Keratinocyte (primary cell): ENCODE measurements at regions not wholly inside any gene's neighbourhood (a gene's known extent, or its start where the extent isn't known, plus 50 kb on each side); places are given as distances from the start of the nearest gene placed in this dataset.
"Not testable (repeated sequence)": the region's sequence is repeated elsewhere in the genome, so short reads cannot be mapped to it uniquely, and the experiment has no call there.

Source experiments
- DNase-seq: peaks from one replicate; pipeline ENCODE4 v3.0.0-alpha.2; 2011; ENCODE audit warnings: low read depth, missing footprints, low spot score
- FAIRE-seq: peaks from 2 replicates; lab custom pipeline; 2011; peaks lifted over from hg19 to GRCh38; lab: Jason Lieb, UNC
- H2AFZ ChIP-seq: 2 replicates; pipeline ENCODE4 v1.6.0; 2012; ENCODE audit warnings: low read length, control low read depth, inconsistent platforms; ENCODE audit not compliant: control insufficient read depth
- H3K27ac ChIP-seq: 2 replicates; pipeline ENCODE4 v1.5.1; 2011; ENCODE audit warnings: low read length; ENCODE audit not compliant: control insufficient read depth, insufficient read depth
- H3K27me3 ChIP-seq: 3 replicates; pipeline ENCODE4 v1.6.0; 2011; ENCODE audit warnings: low read length; ENCODE audit not compliant: control insufficient read depth, insufficient read depth; ENCODE audit errors: extremely low read depth
- H3K36me3 ChIP-seq, 2 experiments: 2 replicates in 1 of 2; 3 replicates in 1 of 2; pipeline ENCODE4 v1.5.1; 2011; ENCODE audit warnings: low read length in 2 of 2, mild to moderate bottlenecking in 1 of 2; ENCODE audit not compliant: control insufficient read depth in 2 of 2, insufficient read depth in 2 of 2; ENCODE audit errors: extremely low read depth in 1 of 2
- H3K4me1 ChIP-seq: 3 replicates; pipeline ENCODE4 v1.5.1; 2011; ENCODE audit warnings: low read length; ENCODE audit not compliant: control insufficient read depth, insufficient read depth; ENCODE audit errors: extremely low read depth
- H3K4me2 ChIP-seq: 3 replicates; pipeline ENCODE4 v1.6.0; 2011; ENCODE audit warnings: low read depth, low read length; ENCODE audit not compliant: control insufficient read depth, insufficient read depth; ENCODE audit errors: extremely low read depth
- H3K4me3 ChIP-seq, 3 experiments: fragments of 200-600 bp in 1 of 3; sonication (generic) in 1 of 3; 2 replicates in 2 of 3; 3 replicates in 1 of 3; pipeline ENCODE4 v1.5.1; 2011 to 2016; ENCODE audit warnings: low read length in 3 of 3, mild to moderate bottlenecking in 3 of 3, control low read depth in 2 of 3, inconsistent platforms in 1 of 3, low read depth in 1 of 3, mixed read lengths in 1 of 3, mixed run types in 1 of 3, moderate library complexity in 1 of 3; ENCODE audit not compliant: control insufficient read depth in 2 of 3, insufficient read depth in 2 of 3; ENCODE audit errors: extremely low read depth in 1 of 3
- H3K79me2 ChIP-seq: 2 replicates; pipeline ENCODE4 v1.6.0; 2012; ENCODE audit warnings: low read length; ENCODE audit not compliant: control insufficient read depth, insufficient read depth
- H3K9ac ChIP-seq: 3 replicates; pipeline ENCODE4 v1.6.0; 2011; ENCODE audit warnings: low read length; ENCODE audit not compliant: control insufficient read depth, insufficient read depth; ENCODE audit errors: extremely low read depth
- H3K9me1 ChIP-seq: 3 replicates; pipeline ENCODE4 v1.6.0; 2011; ENCODE audit warnings: low read length; ENCODE audit not compliant: control insufficient read depth, insufficient read depth; ENCODE audit errors: extremely low read depth
- H3K9me3 ChIP-seq: 2 replicates; pipeline ENCODE4 v1.5.1; 2012; ENCODE audit warnings: low read depth, low read length; ENCODE audit not compliant: control insufficient read depth
- H4K20me1 ChIP-seq: 3 replicates; pipeline ENCODE4 v1.6.0; 2011; ENCODE audit warnings: low read length; ENCODE audit not compliant: control insufficient read depth, insufficient read depth; ENCODE audit errors: extremely low read depth
- dilution Hi-C: fragments of 300-500 bp; cut with MboI; formaldehyde crosslinking; loops from one replicate; pipeline ENCODE4 v1.7.0; 2020; ENCODE audit warnings: low sequenced_read_pairs; ENCODE audit not compliant: extremely low pct_ligation_motif_present

- H3K36me3 ChIP-seq, H3K9me1 ChIP-seq, H3K9ac ChIP-seq, H3K4me2 ChIP-seq, H3K27me3 ChIP-seq, H3K27ac ChIP-seq, H2AFZ ChIP-seq, DNase-seq, dilution Hi-C loops, FAIRE-seq, H3K9me3 ChIP-seq, H3K4me1 ChIP-seq, H4K20me1 ChIP-seq, H3K4me3 ChIP-seq, H3K79me2 ChIP-seq: not testable (repeated sequence)
Measured at GRCh38 chr12:9470367-9470766, 137.3 kb downstream of the KLRB1 start.

GRCh38 chr12:9469956-9470355 is 137.8 kb downstream of the KLRB1 start:
- FAIRE-seq, H3K9me1 ChIP-seq, H3K9ac ChIP-seq, dilution Hi-C loops, H3K27me3 ChIP-seq, DNase-seq, H4K20me1 ChIP-seq, H3K79me2 ChIP-seq, H3K4me3 ChIP-seq, H3K27ac ChIP-seq, H3K4me2 ChIP-seq, H3K4me1 ChIP-seq, H3K36me3 ChIP-seq, H2AFZ ChIP-seq, H3K9me3 ChIP-seq: not testable (repeated sequence)

GRCh38 chr12:9469463-9469862 is 138.3 kb downstream of the KLRB1 start:
- DNase-seq, H3K9me3 ChIP-seq, H3K79me2 ChIP-seq, dilution Hi-C loops, H2AFZ ChIP-seq, H3K4me2 ChIP-seq, FAIRE-seq, H3K27ac ChIP-seq, H3K36me3 ChIP-seq, H3K9ac ChIP-seq, H3K4me1 ChIP-seq, H3K27me3 ChIP-seq, H4K20me1 ChIP-seq, H3K9me1 ChIP-seq, H3K4me3 ChIP-seq: not testable (repeated sequence)
